ENCODE measurements at regions not wholly inside any gene's neighbourhood (a gene's known extent, or its start where the extent isn't known, plus 50 kb on each side); places are given as distances from the start of the nearest gene placed in this dataset.
"Not testable (repeated sequence)": the region's sequence is repeated elsewhere in the genome, so short reads cannot be mapped to it uniquely, and the experiment has no call there.

GRCh38 chr14:30240685-30241084, 313.0 kb upstream of the PRKD1 start:
- Mint-ChIP-seq H3K36me3 (ENCODE audit: low read depth) (no peaks in the 10 kb centered on the region), H3K9me3 (peaks cover 1% of the 10 kb centered on the region), H3K27me3 (ENCODE audit: low read depth) (peaks cover 2% of the 10 kb centered on the region), H3K27ac (no peak overlapping the region), H3K4me1 (ENCODE audit: low read depth) (no peaks in the 10 kb centered on the region), H3K4me3 (no peak overlapping the region)
- intact Hi-C loops (cut with micrococcal nuclease): no loop called here
- CTCF ChIA-PET: no interaction called here
- no peak for DNase-seq

- intact Hi-C loops (cut with micrococcal nuclease): no loop called here
Observed at GRCh38 chr14:30242744-30243143, 315.1 kb upstream of the PRKD1 start.

GRCh38 chr14:30243207-30243606, 315.6 kb upstream of the PRKD1 start:
- intact Hi-C loops (cut with micrococcal nuclease): no loop called here
- DNase-seq: no peak
- no peaks in the 10 kb centered on the region for H3K4me1 Mint-ChIP-seq (ENCODE audit: low read depth)
- H3K36me3 Mint-ChIP-seq (ENCODE audit: low read depth): no peaks in the 10 kb centered on the region
- CTCF ChIA-PET: interaction anchor here (0.7 kb wide), 1 partner anchor 420 kb away, joined by 3 read pairs; no protein-coding TSS in a partner anchor
- H3K9me3 Mint-ChIP-seq: peaks cover 1% of the 10 kb centered on the region
- no peak overlapping the region for H3K4me3 Mint-ChIP-seq
- H3K27ac Mint-ChIP-seq: no peak overlapping the region
- H3K27me3 Mint-ChIP-seq (ENCODE audit: low read depth): peaks cover 2% of the 10 kb centered on the region

More at GRCh38 chr14:30242744-30243143, 315.1 kb upstream of the PRKD1 start:
- Mint-ChIP-seq H3K9me3 (peaks cover 1% of the 10 kb centered on the region), H3K36me3 (ENCODE audit: low read depth) (no peaks in the 10 kb centered on the region), H3K27ac (no peak overlapping the region), H3K27me3 (ENCODE audit: low read depth) (peaks cover 2% of the 10 kb centered on the region), H3K4me1 (ENCODE audit: low read depth) (no peaks in the 10 kb centered on the region), H3K4me3 (no peak overlapping the region)
- CTCF ChIA-PET: no interaction called here
- DNase-seq: no peak

GRCh38 chr14:30243805-30244204, 315.2 kb upstream of the G2E3 start:
- no peak for DNase-seq
- Mint-ChIP-seq H3K4me1 (ENCODE audit: low read depth) (no peaks in the 10 kb centered on the region), H3K4me3 (no peak overlapping the region), H3K27me3 (ENCODE audit: low read depth) (peaks cover 2% of the 10 kb centered on the region), H3K36me3 (ENCODE audit: low read depth) (no peaks in the 10 kb centered on the region), H3K27ac (no peak overlapping the region), H3K9me3 (no peaks in the 10 kb centered on the region)
- CTCF ChIA-PET: interaction anchor here (0.7 kb wide), 1 partner anchor 420 kb away, joined by 3 read pairs; no protein-coding TSS in a partner anchor
- intact Hi-C loops (cut with micrococcal nuclease): no loop called here

GRCh38 chr14:30244348-30244747, 314.6 kb upstream of the G2E3 start:
- H3K9me3 Mint-ChIP-seq; H3K36me3 Mint-ChIP-seq (ENCODE audit: low read depth); H3K27me3 Mint-ChIP-seq (ENCODE audit: low read depth); H3K27ac Mint-ChIP-seq; H3K4me1 Mint-ChIP-seq (ENCODE audit: low read depth); H3K4me3 Mint-ChIP-seq; DNase-seq; intact Hi-C loops (cut with micrococcal nuclease); CTCF ChIA-PET: not testable (repeated sequence)

- H3K27me3 Mint-ChIP-seq (ENCODE audit: low read depth): no peaks in the 10 kb centered on the region
- no peaks in the 10 kb centered on the region for H3K4me1 Mint-ChIP-seq (ENCODE audit: low read depth)
- no peak overlapping the region for H3K27ac Mint-ChIP-seq
- H3K36me3 Mint-ChIP-seq (ENCODE audit: low read depth): no peaks in the 10 kb centered on the region
- intact Hi-C loops (cut with micrococcal nuclease): no loop called here
- CTCF ChIA-PET: no interaction called here
- no peak overlapping the region for H3K4me3 Mint-ChIP-seq
- H3K9me3 Mint-ChIP-seq: peaks cover 2% of the 10 kb centered on the region
- no peak for DNase-seq
Observed at GRCh38 chr14:30251017-30251416, 307.9 kb upstream of the G2E3 start.

- intact Hi-C loops (cut with micrococcal nuclease): no loop called here
- no peak overlapping the region for H3K27ac Mint-ChIP-seq
- H3K9me3 Mint-ChIP-seq: peaks cover 2% of the 10 kb centered on the region
- DNase-seq: no peak
- no peak overlapping the region for H3K4me3 Mint-ChIP-seq
- CTCF ChIA-PET: interaction anchor here (0.5 kb wide), 1 partner anchor 182 kb away, joined by 3 read pairs; no protein-coding TSS in a partner anchor
- no peaks in the 10 kb centered on the region for H3K36me3 Mint-ChIP-seq (ENCODE audit: low read depth)
- no peaks in the 10 kb centered on the region for H3K27me3 Mint-ChIP-seq (ENCODE audit: low read depth)
- no peaks in the 10 kb centered on the region for H3K4me1 Mint-ChIP-seq (ENCODE audit: low read depth)
Observed at GRCh38 chr14:30251557-30252100, 307.3 kb upstream of the G2E3 start.

- DNase-seq: no peak
- Mint-ChIP-seq H3K36me3 (ENCODE audit: low read depth) (no peaks in the 10 kb centered on the region), H3K4me1 (ENCODE audit: low read depth) (no peaks in the 10 kb centered on the region), H3K27me3 (ENCODE audit: low read depth) (peaks cover 5% of the 10 kb centered on the region), H3K27ac (no peak overlapping the region), H3K4me3 (no peak overlapping the region), H3K9me3 (peaks cover 2% of the 10 kb centered on the region)
- CTCF ChIA-PET: no interaction called here
- intact Hi-C loops (cut with micrococcal nuclease): no loop called here
Observed at GRCh38 chr14:30252151-30252550, 306.8 kb upstream of the G2E3 start.

GRCh38 chr14:30252783-30253674, 305.9 kb upstream of the G2E3 start:
- no peaks in the 10 kb centered on the region for H3K36me3 Mint-ChIP-seq (ENCODE audit: low read depth)
- intact Hi-C loops (cut with micrococcal nuclease): no loop called here
- no peaks in the 10 kb centered on the region for H3K4me1 Mint-ChIP-seq (ENCODE audit: low read depth)
- peaks cover 6% of the 10 kb centered on the region for H3K27me3 Mint-ChIP-seq (ENCODE audit: low read depth)
- CTCF ChIA-PET: no interaction called here
- no peak overlapping the region for H3K27ac Mint-ChIP-seq
- no peak overlapping the region for H3K4me3 Mint-ChIP-seq
- DNase-seq: no peak
- H3K9me3 Mint-ChIP-seq: peaks cover 2% of the 10 kb centered on the region

- no peaks in the 10 kb centered on the region for H3K4me1 Mint-ChIP-seq (ENCODE audit: low read depth)
- H3K36me3 Mint-ChIP-seq (ENCODE audit: low read depth): no peaks in the 10 kb centered on the region
- intact Hi-C loops (cut with micrococcal nuclease): no loop called here
- no peak for DNase-seq
- peaks cover 9% of the 10 kb centered on the region for H3K27me3 Mint-ChIP-seq (ENCODE audit: low read depth)
- H3K27ac Mint-ChIP-seq: no peak overlapping the region
- CTCF ChIA-PET: interaction anchor here (0.7 to 2.8 kb wide), 2 partner anchors 14 to 75 kb away, joined by 4 to 15 read pairs; no protein-coding TSS in a partner anchor
- H3K9me3 Mint-ChIP-seq: peaks cover 2% of the 10 kb centered on the region
- H3K4me3 Mint-ChIP-seq: no peak overlapping the region
Observed at GRCh38 chr14:30256627-30257026, 302.3 kb upstream of the G2E3 start.

- Mint-ChIP-seq H3K36me3 (ENCODE audit: low read depth) (no peaks in the 10 kb centered on the region), H3K4me3 (no peak overlapping the region), H3K9me3 (peaks cover 2% of the 10 kb centered on the region), H3K27me3 (ENCODE audit: low read depth) (peaks cover 9% of the 10 kb centered on the region), H3K4me1 (ENCODE audit: low read depth) (no peaks in the 10 kb centered on the region), H3K27ac (no peak overlapping the region)
- DNase-seq: no peak
- intact Hi-C loops (cut with micrococcal nuclease): no loop called here
- CTCF ChIA-PET: interaction anchor here (0.7 to 2.8 kb wide), 2 partner anchors 13 to 44 kb away, joined by 3 to 15 read pairs; no protein-coding TSS in a partner anchor
Observed at GRCh38 chr14:30257946-30258661, 300.9 kb upstream of the G2E3 start.

GRCh38 chr14:30260833-30261607, 297.9 kb upstream of the G2E3 start:
- CTCF ChIA-PET: no interaction called here
- no peak overlapping the region for H3K4me3 Mint-ChIP-seq
- no peak for DNase-seq
- H3K9me3 Mint-ChIP-seq: no peaks in the 10 kb centered on the region
- no peaks in the 10 kb centered on the region for H3K4me1 Mint-ChIP-seq (ENCODE audit: low read depth)
- H3K27ac Mint-ChIP-seq: no peak overlapping the region
- intact Hi-C loops (cut with micrococcal nuclease): no loop called here
- peaks cover 10% of the 10 kb centered on the region for H3K27me3 Mint-ChIP-seq (ENCODE audit: low read depth)
- H3K36me3 Mint-ChIP-seq (ENCODE audit: low read depth): no peaks in the 10 kb centered on the region
